SKM-1 treated with dmso at 0.1 percent for 144 hours (cell line): ENCODE measurements at regions not wholly inside any gene's neighbourhood (a gene's known extent, or its start where the extent isn't known, plus 50 kb on each side); places are given as distances from the start of the nearest gene placed in this dataset.

Experiments used
- DNase-seq: peaks from one replicate; lab custom pipeline; 2025; ENCODE audit not compliant: unreplicated experiment; lab: John Stamatoyannopoulos, UW

GRCh38 chr6:3594201-3594600 lies 137.4 kb upstream of the SLC22A23 start:
- peak; percentile 59 for DNase-seq

- no peak for DNase-seq
Measured at GRCh38 chr6:3593161-3593560, 136.3 kb upstream of the SLC22A23 start.

GRCh38 chr6:3592371-3592941 lies 135.6 kb upstream of the SLC22A23 start:
- peak; percentile 84 for DNase-seq

GRCh38 chr6:3591970-3592369 lies 135.1 kb upstream of the SLC22A23 start:
- DNase-seq = no peak

- no peak for DNase-seq
Measured at GRCh38 chr6:3587660-3588059, 130.8 kb upstream of the SLC22A23 start.

GRCh38 chr6:3585320-3585935 lies 128.6 kb upstream of the SLC22A23 start:
- no peak for DNase-seq

- DNase-seq = no peak
Measured at GRCh38 chr6:3584606-3585005, 127.8 kb upstream of the SLC22A23 start.

- DNase-seq = no peak
Measured at GRCh38 chr6:3581469-3581868, 124.6 kb upstream of the SLC22A23 start.

GRCh38 chr6:3579652-3580175 lies 122.9 kb upstream of the SLC22A23 start:
- no peak for DNase-seq

- DNase-seq = no peak
Measured at GRCh38 chr6:3578981-3579380, 122.1 kb upstream of the SLC22A23 start.

- no peak for DNase-seq
Measured at GRCh38 chr6:3577517-3577916, 120.7 kb upstream of the SLC22A23 start.

GRCh38 chr6:3575701-3576100 lies 118.9 kb upstream of the SLC22A23 start:
- no peak for DNase-seq

GRCh38 chr6:3575166-3575565 lies 118.3 kb upstream of the SLC22A23 start:
- DNase-seq = no peak

- DNase-seq = no peak
Measured at GRCh38 chr6:3573670-3574069, 116.8 kb upstream of the SLC22A23 start.

GRCh38 chr6:3571836-3572235 lies 115.0 kb upstream of the SLC22A23 start:
- no peak for DNase-seq

GRCh38 chr6:3571250-3571681 lies 114.4 kb upstream of the SLC22A23 start:
- DNase-seq = no peak

GRCh38 chr6:3569816-3570215 lies 113.0 kb upstream of the SLC22A23 start:
- DNase-seq = no peak

GRCh38 chr6:3568396-3569082 lies 111.7 kb upstream of the SLC22A23 start:
- no peak for DNase-seq

GRCh38 chr6:3566812-3567211 lies 110.0 kb upstream of the SLC22A23 start:
- DNase-seq = no peak

- no peak for DNase-seq
Measured at GRCh38 chr6:3565291-3565690, 108.4 kb upstream of the SLC22A23 start.

- no peak for DNase-seq
Measured at GRCh38 chr6:3561725-3562124, 104.9 kb upstream of the SLC22A23 start.

GRCh38 chr6:3560211-3560610 lies 103.4 kb upstream of the SLC22A23 start:
- DNase-seq = no peak
